ENCODE measurements at regions not wholly inside any gene's neighbourhood (a gene's known extent, or its start where the extent isn't known, plus 50 kb on each side); places are given as distances from the start of the nearest gene placed in this dataset.

DNA sequence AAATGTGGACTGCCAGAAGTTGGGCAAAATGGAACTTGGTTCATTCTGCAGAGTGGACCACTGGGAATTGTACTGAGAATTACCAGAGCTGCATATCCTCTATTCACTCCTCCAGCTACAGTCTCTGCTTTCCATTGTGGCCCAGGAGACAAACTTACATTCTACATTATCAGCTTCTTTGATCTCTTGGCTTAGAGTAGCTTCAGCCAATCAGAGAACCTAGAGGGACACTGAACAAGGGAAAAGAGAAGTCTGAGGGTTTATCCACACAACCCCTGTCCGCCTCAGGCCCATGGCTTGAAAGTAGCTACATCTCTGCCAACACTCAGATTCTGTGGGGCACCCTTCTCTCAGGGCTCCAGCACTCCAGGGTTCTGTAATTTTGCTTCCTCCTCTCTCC, 251.1 kb downstream of the TRIB2 start:
- TF ChIP-seq, protein P1, sequence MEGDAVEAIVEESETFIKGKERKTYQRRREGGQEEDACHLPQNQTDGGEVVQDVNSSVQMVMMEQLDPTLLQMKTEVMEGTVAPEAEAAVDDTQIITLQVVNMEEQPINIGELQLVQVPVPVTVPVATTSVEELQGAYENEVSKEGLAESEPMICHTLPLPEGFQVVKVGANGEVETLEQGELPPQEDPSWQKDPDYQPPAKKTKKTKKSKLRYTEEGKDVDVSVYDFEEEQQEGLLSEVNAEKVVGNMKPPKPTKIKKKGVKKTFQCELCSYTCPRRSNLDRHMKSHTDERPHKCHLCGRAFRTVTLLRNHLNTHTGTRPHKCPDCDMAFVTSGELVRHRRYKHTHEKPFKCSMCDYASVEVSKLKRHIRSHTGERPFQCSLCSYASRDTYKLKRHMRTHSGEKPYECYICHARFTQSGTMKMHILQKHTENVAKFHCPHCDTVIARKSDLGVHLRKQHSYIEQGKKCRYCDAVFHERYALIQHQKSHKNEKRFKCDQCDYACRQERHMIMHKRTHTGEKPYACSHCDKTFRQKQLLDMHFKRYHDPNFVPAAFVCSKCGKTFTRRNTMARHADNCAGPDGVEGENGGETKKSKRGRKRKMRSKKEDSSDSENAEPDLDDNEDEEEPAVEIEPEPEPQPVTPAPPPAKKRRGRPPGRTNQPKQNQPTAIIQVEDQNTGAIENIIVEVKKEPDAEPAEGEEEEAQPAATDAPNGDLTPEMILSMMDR (IDR thresholded peaks at IDR 0.05), result no peak
- no peak for TF ChIP-seq POLR2A (IDR thresholded peaks at IDR 0.05)

Data from body of pancreas (tissue), 4 donors.